LNCAP (cell line): ENCODE measurements at regions not wholly inside any gene's neighbourhood (a gene's known extent, or its start where the extent isn't known, plus 50 kb on each side); places are given as distances from the start of the nearest gene placed in this dataset.

ENCODE experiments used
- CTCF ChIP-seq: fragments of 450-650 bp; IDR thresholded peaks from 2 replicates; pipeline ENCODE4 v1.5.1; 2017; ENCODE audit warnings: mild to moderate bottlenecking

- no peak for TF ChIP-seq CTCF
Measured at GRCh38 chr2:196544906-196545433, 94.5 kb upstream of the CCDC150 start.

GRCh38 chr2:196546151-196546919, 93.2 kb upstream of the CCDC150 start:
- no peak for TF ChIP-seq CTCF

GRCh38 chr2:196549052-196549451, 90.5 kb upstream of the CCDC150 start:
- TF ChIP-seq CTCF = no peak

GRCh38 chr2:196551014-196551413, 88.5 kb upstream of the CCDC150 start:
- no peak for TF ChIP-seq CTCF

GRCh38 chr2:196555161-196555560, 84.4 kb upstream of the CCDC150 start:
- no peak for TF ChIP-seq CTCF

- TF ChIP-seq CTCF = no peak
Measured at GRCh38 chr2:196555726-196556125, 83.8 kb upstream of the CCDC150 start.

- TF ChIP-seq CTCF = no peak
Measured at GRCh38 chr2:196558497-196558896, 81.0 kb upstream of the CCDC150 start.
